Mammary epithelial cell (primary cell): ENCODE measurements at regions not wholly inside any gene's neighbourhood (a gene's known extent, or its start where the extent isn't known, plus 50 kb on each side); places are given as distances from the start of the nearest gene placed in this dataset.

Experiments used
- EZH2 ChIP-seq: IDR thresholded peaks from 2 replicates; pipeline ENCODE4 v1.6.1; 2012; ENCODE audit warnings: low read length, inconsistent platforms, borderline replicate concordance
- TF ChIP-seq, protein P1 (sequence below), 2 donors: IDR thresholded peaks in 1 of 2; conservative IDR thresholded peaks in 1 of 2; 2 replicates each; pipeline ENCODE4 v1.5.1; 2011 to 2012; ENCODE audit warnings: inconsistent platforms in 2 of 2, low read length in 2 of 2, mild to moderate bottlenecking in 2 of 2, control low read depth in 1 of 2, low read depth in 1 of 2; ENCODE audit not compliant: insufficient read depth in 1 of 2; ENCODE audit errors: extremely low read depth in 1 of 2

DNA sequence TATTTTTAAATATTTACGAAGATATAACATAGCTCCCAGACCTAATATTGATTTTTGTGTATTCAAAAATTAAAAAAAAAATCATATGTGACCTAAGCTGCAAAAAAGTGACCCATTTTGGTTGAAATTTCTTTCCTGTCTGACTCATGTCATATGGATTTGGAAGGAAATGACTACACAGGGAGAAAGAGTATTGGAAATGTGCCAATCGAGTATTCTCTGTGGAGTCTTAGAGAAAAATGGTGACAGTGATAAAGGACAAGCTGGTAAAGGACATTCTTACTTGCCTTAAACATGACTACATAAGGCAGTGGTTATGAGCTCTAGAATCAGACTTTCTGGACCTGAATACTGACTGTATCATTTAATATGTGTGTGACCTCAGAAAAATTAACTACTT is 262.9 kb upstream of the PTPRD start:
- TF ChIP-seq EZH2: no peak
- TF ChIP-seq, protein P1, sequence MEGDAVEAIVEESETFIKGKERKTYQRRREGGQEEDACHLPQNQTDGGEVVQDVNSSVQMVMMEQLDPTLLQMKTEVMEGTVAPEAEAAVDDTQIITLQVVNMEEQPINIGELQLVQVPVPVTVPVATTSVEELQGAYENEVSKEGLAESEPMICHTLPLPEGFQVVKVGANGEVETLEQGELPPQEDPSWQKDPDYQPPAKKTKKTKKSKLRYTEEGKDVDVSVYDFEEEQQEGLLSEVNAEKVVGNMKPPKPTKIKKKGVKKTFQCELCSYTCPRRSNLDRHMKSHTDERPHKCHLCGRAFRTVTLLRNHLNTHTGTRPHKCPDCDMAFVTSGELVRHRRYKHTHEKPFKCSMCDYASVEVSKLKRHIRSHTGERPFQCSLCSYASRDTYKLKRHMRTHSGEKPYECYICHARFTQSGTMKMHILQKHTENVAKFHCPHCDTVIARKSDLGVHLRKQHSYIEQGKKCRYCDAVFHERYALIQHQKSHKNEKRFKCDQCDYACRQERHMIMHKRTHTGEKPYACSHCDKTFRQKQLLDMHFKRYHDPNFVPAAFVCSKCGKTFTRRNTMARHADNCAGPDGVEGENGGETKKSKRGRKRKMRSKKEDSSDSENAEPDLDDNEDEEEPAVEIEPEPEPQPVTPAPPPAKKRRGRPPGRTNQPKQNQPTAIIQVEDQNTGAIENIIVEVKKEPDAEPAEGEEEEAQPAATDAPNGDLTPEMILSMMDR (conservative IDR thresholded peaks at IDR 0.05 in 1 of 2, IDR thresholded peaks at IDR 0.05 in 1 of 2; ENCODE audit: extremely low read depth in 1 of 2, insufficient read depth in 1 of 2, low read depth in 1 of 2, low read length in 2 of 2): no peak
